Stimulated activated CD8-positive, alpha-beta memory T cell treated with anti-CD3 and anti-CD28 coated beads, Interleukin-4, amount 100 ng/mL, for 1 hour (primary cell): ENCODE measurements at regions not wholly inside any gene's neighbourhood (a gene's known extent, or its start where the extent isn't known, plus 50 kb on each side); places are given as distances from the start of the nearest gene placed in this dataset.
"Not testable (repeated sequence)": the region's sequence is repeated elsewhere in the genome, so short reads cannot be mapped to it uniquely, and the experiment has no call there.

ENCODE experiments used
- DNase-seq, 2 donors: peaks; one replicate each; pipeline ENCODE4 v3.0.0-alpha.2; 2020; ENCODE audit warnings: low read depth in 2 of 2, low spot score in 1 of 2

DNA sequence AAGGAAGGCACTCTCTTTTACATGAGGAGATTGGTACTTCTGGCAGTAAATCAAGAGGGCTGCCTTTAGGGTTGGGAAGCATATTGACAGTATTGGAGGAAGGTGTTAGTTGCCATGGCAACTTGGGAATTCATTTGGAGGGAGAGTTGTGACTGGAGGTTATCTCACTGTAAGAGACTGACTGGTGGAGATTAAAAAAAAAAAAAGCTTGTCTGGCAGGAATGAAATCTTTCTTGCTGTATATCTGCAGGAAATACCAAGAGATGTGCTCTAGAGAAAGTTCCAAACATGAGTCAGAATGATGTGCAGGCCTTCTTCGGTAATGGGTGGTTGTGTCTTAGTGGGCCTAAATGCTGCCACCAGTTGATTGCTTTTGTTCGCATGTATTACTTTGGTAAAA lies 59.8 kb upstream of the FAM72C start:
- not testable (repeated sequence) for DNase-seq

GRCh38 chr1:144026022-144026421 lies 54.2 kb upstream of the FAM72C start:
- not testable (repeated sequence) for DNase-seq

- not testable (repeated sequence) for DNase-seq
Measured at GRCh38 chr1:144021690-144022384, 50.1 kb upstream of the FAM72C start.
